PC-9 (cell line): ENCODE measurements at regions not wholly inside any gene's neighbourhood (a gene's known extent, or its start where the extent isn't known, plus 50 kb on each side); places are given as distances from the start of the nearest gene placed in this dataset.

Source experiments
- BruUV-seq: library from RNA; stranded (reverse); fragments of 400-500 nt; replicated peaks from 2 replicates; lab custom pipeline; 2021; lab: Mats Ljungman, UMichigan
- CTCF ChIA-PET: fragments of 300-600 bp; sonication (Branson Sonifier 250); formaldehyde crosslinking; loops from one replicate; lab custom pipeline; 2022; ENCODE audit warnings: antibody characterized with exemption; lab: Charles Lee
- POLR2A ChIA-PET: fragments of 300-600 bp; sonication (Branson Sonifier 250); formaldehyde crosslinking; loops from one replicate; lab custom pipeline; 2022; ENCODE audit warnings: antibody characterized with exemption; ENCODE audit not compliant: unreplicated experiment; lab: Charles Lee
- DNase-seq, 2 experiments: peaks; one replicate each; pipeline versions ENCODE4 v3.0.0 to v3.0.0-alpha.2; 2015 to 2022; ENCODE audit warnings: mixed read lengths in 1 of 2
- H2AFZ ChIP-seq: fragments of 200-600 bp; sonication (generic); 2 replicates; pipeline ENCODE4 v1.8.1; 2017; ENCODE audit warnings: antibody characterized with exemption
- H3F3A ChIP-seq: fragments of 200-600 bp; sonication (generic); 2 replicates; pipeline ENCODE4 v1.8.1; 2017; ENCODE audit warnings: antibody characterized with exemption, mild to moderate bottlenecking, low read depth; ENCODE audit not compliant: insufficient read depth
- H3K27ac ChIP-seq: fragments of 200-600 bp; sonication (generic); 2 replicates; pipeline ENCODE4 v1.6.1; 2016; ENCODE audit warnings: mixed run types
- H3K27me3 ChIP-seq: fragments of 200-600 bp; sonication (generic); 2 replicates; pipeline ENCODE4 v1.6.1; 2016; ENCODE audit warnings: low read depth, mixed run types; ENCODE audit not compliant: insufficient read depth
- H3K36me3 ChIP-seq: fragments of 200-600 bp; sonication (generic); 2 replicates; pipeline ENCODE4 v1.6.1; 2016; ENCODE audit warnings: low read depth, mixed run types
- H3K4me1 ChIP-seq: fragments of 200-600 bp; sonication (generic); replicated peaks from 2 replicates; pipeline ENCODE4 v1.6.1; 2016; ENCODE audit warnings: mixed run types; ENCODE audit not compliant: insufficient read depth
- H3K4me2 ChIP-seq: fragments of 200-600 bp; sonication (generic); 2 replicates; pipeline ENCODE4 v1.6.1; 2017; ENCODE audit warnings: mixed run types
- H3K4me3 ChIP-seq: fragments of 200-600 bp; sonication (generic); 2 replicates; pipeline ENCODE4 v1.6.1; 2016; ENCODE audit warnings: mixed run types
- H3K79me2 ChIP-seq: fragments of 200-600 bp; sonication (generic); 2 replicates; pipeline ENCODE4 v1.6.1; 2017; ENCODE audit warnings: low read depth, mixed run types
- H3K9me2 ChIP-seq: fragments of 200-600 bp; sonication (generic); 2 replicates; pipeline ENCODE4 v1.8.1; 2017; ENCODE audit warnings: mild to moderate bottlenecking; ENCODE audit not compliant: insufficient read depth
- H3K9me3 ChIP-seq: fragments of 200-600 bp; sonication (generic); 2 replicates; pipeline ENCODE4 v1.8.1; 2016; ENCODE audit warnings: low read depth; ENCODE audit not compliant: insufficient read depth
- H4K20me1 ChIP-seq: fragments of 200-600 bp; sonication (generic); 2 replicates; pipeline ENCODE4 v1.8.1; 2017; ENCODE audit not compliant: insufficient read depth
- EZH2 ChIP-seq: fragments of 200-600 bp; sonication (generic); IDR thresholded peaks from 2 replicates; pipeline ENCODE4 v1.8.0; 2017; ENCODE audit warnings: antibody characterized with exemption, low read depth
- intact Hi-C: fragments of 100-400 bp; cut with micrococcal nuclease; formaldehyde crosslinking; loops from one replicate; pipeline ENCODE4 v1.10.0; 2022; ENCODE audit not compliant: unreplicated experiment
- TF ChIP-seq, protein P1 (sequence below): fragments of 200-600 bp; sonication (generic); conservative IDR thresholded peaks from 2 replicates; pipeline ENCODE4 v1.6.1; 2017; ENCODE audit warnings: mixed run types, antibody characterized with exemption, mild to moderate bottlenecking, moderate library complexity

- no peaks in the 10 kb centered on the region for H3K9me3 ChIP-seq
- H3K4me3 ChIP-seq, result no peak overlapping the region
- no peaks in the 10 kb centered on the region for H3K4me1 ChIP-seq
- H3K4me2 ChIP-seq, result no peak overlapping the region
- no TSS peak for BruUV-seq
- no peaks in the 10 kb centered on the region for H3K36me3 ChIP-seq
- DNase-seq, result no peak
- H3K27me3 ChIP-seq, result no peaks in the 10 kb centered on the region
- no peaks in the 10 kb centered on the region for H4K20me1 ChIP-seq
- no peaks in the 10 kb centered on the region for H3K9me2 ChIP-seq
- no peaks in the 10 kb centered on the region for H3K79me2 ChIP-seq
- no peak for TF ChIP-seq EZH2
- ChIA-PET CTCF (no interaction called here), POLR2A (no interaction called here)
- intact Hi-C loops, result no loop called here
- H2AFZ ChIP-seq, result no peak overlapping the region
- no peak overlapping the region for H3K27ac ChIP-seq
- no peaks in the 10 kb centered on the region for H3F3A ChIP-seq
Measured at GRCh38 chrX:42485601-42486000, 292.4 kb downstream of the PPP1R2C start.

- Histone ChIP-seq H3K9me3 (no peaks in the 10 kb centered on the region), H4K20me1 (no peaks in the 10 kb centered on the region), H3K9me2 (no peaks in the 10 kb centered on the region), H3K27me3 (no peaks in the 10 kb centered on the region), H2AFZ (no peak overlapping the region), H3K4me2 (no peak overlapping the region), H3K36me3 (no peaks in the 10 kb centered on the region), H3K4me3 (no peak overlapping the region), H3K27ac (no peak overlapping the region), H3K79me2 (no peaks in the 10 kb centered on the region), H3F3A (no peaks in the 10 kb centered on the region), H3K4me1 (no peaks in the 10 kb centered on the region)
- intact Hi-C loops, result no loop called here
- TF ChIP-seq EZH2, result no peak
- TF ChIP-seq, protein P1, sequence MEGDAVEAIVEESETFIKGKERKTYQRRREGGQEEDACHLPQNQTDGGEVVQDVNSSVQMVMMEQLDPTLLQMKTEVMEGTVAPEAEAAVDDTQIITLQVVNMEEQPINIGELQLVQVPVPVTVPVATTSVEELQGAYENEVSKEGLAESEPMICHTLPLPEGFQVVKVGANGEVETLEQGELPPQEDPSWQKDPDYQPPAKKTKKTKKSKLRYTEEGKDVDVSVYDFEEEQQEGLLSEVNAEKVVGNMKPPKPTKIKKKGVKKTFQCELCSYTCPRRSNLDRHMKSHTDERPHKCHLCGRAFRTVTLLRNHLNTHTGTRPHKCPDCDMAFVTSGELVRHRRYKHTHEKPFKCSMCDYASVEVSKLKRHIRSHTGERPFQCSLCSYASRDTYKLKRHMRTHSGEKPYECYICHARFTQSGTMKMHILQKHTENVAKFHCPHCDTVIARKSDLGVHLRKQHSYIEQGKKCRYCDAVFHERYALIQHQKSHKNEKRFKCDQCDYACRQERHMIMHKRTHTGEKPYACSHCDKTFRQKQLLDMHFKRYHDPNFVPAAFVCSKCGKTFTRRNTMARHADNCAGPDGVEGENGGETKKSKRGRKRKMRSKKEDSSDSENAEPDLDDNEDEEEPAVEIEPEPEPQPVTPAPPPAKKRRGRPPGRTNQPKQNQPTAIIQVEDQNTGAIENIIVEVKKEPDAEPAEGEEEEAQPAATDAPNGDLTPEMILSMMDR, result no peak
- no TSS peak for BruUV-seq
- ChIA-PET CTCF (no interaction called here), POLR2A (no interaction called here)
- DNase-seq, result no peak
Measured at GRCh38 chrX:42484233-42484632, 293.7 kb downstream of the PPP1R2C start.

DNA sequence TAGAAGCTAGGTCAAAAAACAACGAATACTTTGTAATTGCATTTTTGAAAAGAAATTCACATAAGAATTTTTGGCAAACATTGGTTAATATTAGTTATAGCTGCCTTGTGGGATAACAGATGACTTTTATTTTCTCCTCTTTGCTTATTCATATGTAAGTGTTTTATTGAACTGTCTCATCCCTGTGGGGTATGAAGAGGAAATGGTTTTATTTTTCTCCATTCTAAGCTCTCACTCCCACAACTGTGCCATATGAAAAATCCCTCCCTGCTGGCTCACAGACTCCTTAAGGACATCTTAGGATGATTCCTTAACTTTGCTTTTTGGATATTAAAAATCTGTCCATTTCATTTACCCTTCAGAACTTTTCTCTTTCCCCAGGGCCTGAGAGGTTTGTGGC lies 300.6 kb downstream of the PPP1R2C start:
- TF ChIP-seq, protein P1, result no peak
- no peak for TF ChIP-seq EZH2
- intact Hi-C loops, result no loop called here
- no peak overlapping the region for H2AFZ ChIP-seq
- no peaks in the 10 kb centered on the region for H3K36me3 ChIP-seq
- H3K27me3 ChIP-seq, result no peaks in the 10 kb centered on the region
- BruUV-seq, result no TSS peak
- no peak overlapping the region for H3K27ac ChIP-seq
- no peaks in the 10 kb centered on the region for H3K4me1 ChIP-seq
- ChIA-PET CTCF (no interaction called here), POLR2A (no interaction called here)
- no peak for DNase-seq
- H3K79me2 ChIP-seq, result no peaks in the 10 kb centered on the region
- H3K4me3 ChIP-seq, result no peak overlapping the region
- no peaks in the 10 kb centered on the region for H3F3A ChIP-seq
- no peak overlapping the region for H3K4me2 ChIP-seq
- no peaks in the 10 kb centered on the region for H3K9me3 ChIP-seq
- no peaks in the 10 kb centered on the region for H4K20me1 ChIP-seq
- H3K9me2 ChIP-seq, result no peaks in the 10 kb centered on the region

DNA sequence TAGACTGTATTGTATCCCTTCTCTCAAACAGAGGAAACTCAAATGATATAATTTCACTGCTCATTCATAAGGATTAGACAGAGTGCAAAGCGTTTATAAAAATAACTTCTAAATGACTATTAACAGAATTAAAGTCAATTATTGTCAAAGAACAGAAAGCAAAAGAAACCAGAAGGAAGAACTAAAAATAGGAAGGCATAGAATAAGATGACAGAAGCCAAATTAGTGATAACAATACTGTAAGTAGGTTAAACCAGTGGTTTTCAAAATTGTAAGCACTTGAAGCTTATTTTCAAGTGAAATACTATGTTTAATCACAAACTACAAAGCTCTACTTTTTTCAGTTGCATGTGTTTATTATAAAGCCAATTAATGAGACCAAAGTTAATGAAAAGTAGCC lies 305.2 kb downstream of the PPP1R2C start:
- DNase-seq, result no peak
- Histone ChIP-seq H3K4me1 (no peaks in the 10 kb centered on the region), H3F3A (no peaks in the 10 kb centered on the region), H3K4me3 (no peak overlapping the region), H3K9me3 (no peaks in the 10 kb centered on the region), H2AFZ (no peak overlapping the region), H3K36me3 (no peaks in the 10 kb centered on the region), H3K27ac (no peak overlapping the region), H3K27me3 (no peaks in the 10 kb centered on the region), H3K9me2 (no peaks in the 10 kb centered on the region), H3K4me2 (no peak overlapping the region), H3K79me2 (no peaks in the 10 kb centered on the region), H4K20me1 (no peaks in the 10 kb centered on the region)
- CTCF ChIA-PET, result no interaction called here
- intact Hi-C loops, result no loop called here
- no TSS peak for BruUV-seq
- POLR2A ChIA-PET, result no interaction called here
- TF ChIP-seq, protein P1, result no peak
- TF ChIP-seq EZH2, result no peak
